Suprapubic skin (tissue), 4 donors: ENCODE measurements at regions not wholly inside any gene's neighbourhood (a gene's known extent, or its start where the extent isn't known, plus 50 kb on each side); places are given as distances from the start of the nearest gene placed in this dataset.

ENCODE experiments used
- DNase-seq, 2 donors: peaks; one replicate each; pipeline ENCODE4 v3.0.0-alpha.2; 2019; ENCODE audit warnings: low spot score in 2 of 2
- H3K27ac ChIP-seq: fragments of 200-600 bp; sonication (generic); one replicate; pipeline ENCODE4 v1.5.1; 2019
- H3K27me3 ChIP-seq: fragments of 200-600 bp; sonication (generic); one replicate; pipeline ENCODE4 v1.5.1; 2019
- H3K36me3 ChIP-seq: fragments of 200-600 bp; sonication (generic); one replicate; pipeline ENCODE4 v1.5.1; 2019
- H3K4me1 ChIP-seq: fragments of 200-600 bp; sonication (generic); one replicate; pipeline ENCODE4 v1.5.1; 2019
- H3K4me3 ChIP-seq: fragments of 200-600 bp; sonication (generic); one replicate; pipeline ENCODE4 v1.5.1; 2019; ENCODE audit warnings: mild to moderate bottlenecking
- H3K9me3 ChIP-seq: fragments of 200-600 bp; sonication (generic); one replicate; pipeline ENCODE4 v1.5.1; 2019
- EP300 ChIP-seq: sonication (generic); formaldehyde crosslinking; IDR thresholded peaks from one replicate; pipeline ENCODE4 v1.6.1; 2017; ENCODE audit warnings: antibody characterized with exemption
- POLR2A ChIP-seq, 2 donors: fragments of 450-650 bp; IDR thresholded peaks; one replicate each; pipeline ENCODE4 v1.6.1; 2017; ENCODE audit warnings: antibody characterized with exemption in 2 of 2, mild to moderate bottlenecking in 2 of 2, moderate library complexity in 2 of 2
- POLR2AphosphoS5 ChIP-seq, 3 donors: sonication (generic); formaldehyde crosslinking; IDR thresholded peaks; one replicate each; pipeline ENCODE4 v1.6.1; 2017; ENCODE audit warnings: antibody characterized with exemption in 3 of 3
- WGBS: methylation state at CpG from one replicate; pipeline ENCODE4 v1.1.5; 2018; 5-methylcytosine and 5-hydroxymethylcytosine counted together
- TF ChIP-seq, protein P1 (sequence below), 2 donors: fragments of 200-600 bp in 1 of 2; fragments of 450-650 bp in 1 of 2; sonication (generic) in 1 of 2; IDR thresholded peaks; one replicate each; pipeline ENCODE4 v1.5.1; 2016 to 2019; ENCODE audit warnings: antibody characterized with exemption in 2 of 2, mild to moderate bottlenecking in 1 of 2, moderate library complexity in 1 of 2

DNA sequence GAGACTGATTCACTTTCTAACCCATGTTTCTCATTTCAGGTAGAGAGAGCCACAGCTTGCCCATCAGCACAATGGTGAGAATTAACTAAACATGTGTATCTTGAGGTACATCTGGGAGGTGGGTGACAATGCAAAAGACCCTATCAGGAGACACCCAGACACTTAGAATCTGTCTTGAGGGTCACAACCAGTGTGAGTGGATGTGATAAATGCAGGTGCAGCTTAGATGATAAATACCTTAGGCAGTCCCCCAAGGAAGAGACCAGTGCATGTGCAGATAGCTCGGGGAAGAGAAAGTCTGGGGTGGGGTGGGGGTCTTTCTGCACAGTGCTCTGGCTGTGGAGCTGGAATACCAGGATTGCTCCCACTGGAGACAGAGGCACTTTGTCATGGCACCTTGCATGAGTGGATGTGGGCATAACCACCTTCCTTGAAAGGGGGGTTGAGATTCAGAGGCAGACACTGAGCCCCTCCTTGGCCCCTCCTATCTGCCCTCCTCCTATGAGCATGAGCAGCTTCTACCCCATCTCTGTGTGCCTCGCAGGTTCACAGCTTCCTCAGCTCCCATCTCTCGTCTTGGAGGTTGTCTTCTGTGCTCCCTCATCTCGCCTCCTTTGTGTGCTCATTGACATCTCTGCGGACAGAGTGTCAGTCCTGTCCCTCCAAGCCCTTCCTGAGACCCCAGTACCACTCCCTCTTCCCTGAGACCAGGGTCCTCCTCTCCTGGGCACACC is 349.8 kb downstream of the TCERG1L start:
- peaks cover 11% of the 10 kb centered on the region for H3K27me3 ChIP-seq
- TF ChIP-seq, protein P1, sequence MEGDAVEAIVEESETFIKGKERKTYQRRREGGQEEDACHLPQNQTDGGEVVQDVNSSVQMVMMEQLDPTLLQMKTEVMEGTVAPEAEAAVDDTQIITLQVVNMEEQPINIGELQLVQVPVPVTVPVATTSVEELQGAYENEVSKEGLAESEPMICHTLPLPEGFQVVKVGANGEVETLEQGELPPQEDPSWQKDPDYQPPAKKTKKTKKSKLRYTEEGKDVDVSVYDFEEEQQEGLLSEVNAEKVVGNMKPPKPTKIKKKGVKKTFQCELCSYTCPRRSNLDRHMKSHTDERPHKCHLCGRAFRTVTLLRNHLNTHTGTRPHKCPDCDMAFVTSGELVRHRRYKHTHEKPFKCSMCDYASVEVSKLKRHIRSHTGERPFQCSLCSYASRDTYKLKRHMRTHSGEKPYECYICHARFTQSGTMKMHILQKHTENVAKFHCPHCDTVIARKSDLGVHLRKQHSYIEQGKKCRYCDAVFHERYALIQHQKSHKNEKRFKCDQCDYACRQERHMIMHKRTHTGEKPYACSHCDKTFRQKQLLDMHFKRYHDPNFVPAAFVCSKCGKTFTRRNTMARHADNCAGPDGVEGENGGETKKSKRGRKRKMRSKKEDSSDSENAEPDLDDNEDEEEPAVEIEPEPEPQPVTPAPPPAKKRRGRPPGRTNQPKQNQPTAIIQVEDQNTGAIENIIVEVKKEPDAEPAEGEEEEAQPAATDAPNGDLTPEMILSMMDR (IDR thresholded peaks at IDR 0.05) = no peak
- 73% methylated on average over 5 of the region's 5 CpGs for WGBS
- no peak for DNase-seq
- no peak overlapping the region for H3K4me3 ChIP-seq
- H3K36me3 ChIP-seq = no peaks in the 10 kb centered on the region
- H3K4me1 ChIP-seq = no peaks in the 10 kb centered on the region
- H3K9me3 ChIP-seq = no peaks in the 10 kb centered on the region
- no peak overlapping the region for H3K27ac ChIP-seq

DNA sequence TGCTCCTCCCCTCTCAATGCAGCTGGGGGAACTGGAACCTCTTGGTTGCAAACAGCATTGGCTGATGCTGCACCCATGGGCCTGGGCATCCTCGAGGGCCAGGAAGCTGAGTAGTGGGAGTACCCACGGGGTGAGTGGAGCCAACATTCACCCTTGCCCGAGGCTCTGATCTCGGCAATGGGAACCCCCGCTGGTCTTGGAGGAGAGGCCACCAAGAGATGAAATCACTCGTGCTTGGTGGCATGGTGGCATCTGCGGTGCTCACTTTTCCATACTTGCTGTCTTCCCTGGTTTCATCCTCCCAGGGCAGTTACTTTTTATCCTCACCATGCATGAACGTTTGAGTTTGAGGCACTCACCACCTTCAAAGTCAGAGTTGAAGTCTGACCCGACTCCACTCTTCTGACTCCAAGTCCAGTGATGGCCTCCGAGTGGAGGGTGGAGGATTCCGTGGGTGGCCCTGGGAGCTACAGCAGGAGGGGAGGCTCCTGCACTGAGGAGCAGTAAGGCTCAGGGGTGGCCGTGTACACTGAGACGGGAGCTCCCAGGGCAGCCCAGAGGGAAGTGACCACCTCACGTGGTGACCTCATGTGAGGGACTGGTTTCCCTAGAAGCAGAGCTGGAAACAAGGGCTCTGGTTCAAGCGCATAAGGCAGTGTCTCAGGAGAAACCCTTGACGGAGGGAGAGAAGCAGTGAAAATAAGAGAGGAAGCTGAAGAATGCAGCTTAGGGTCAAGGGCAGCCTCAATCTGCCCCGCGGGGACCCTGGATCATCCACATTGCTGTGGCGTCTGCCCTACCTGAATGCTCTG is 349.1 kb downstream of the TCERG1L start:
- Histone ChIP-seq H3K36me3 (no peaks in the 10 kb centered on the region), H3K9me3 (no peaks in the 10 kb centered on the region), H3K27me3 (peaks cover 8% of the 10 kb centered on the region), H3K27ac (no peak overlapping the region), H3K4me1 (no peaks in the 10 kb centered on the region), H3K4me3 (no peak overlapping the region)
- whole genome bisulfite sequencing = 79% methylated on average over 12 of the region's 19 CpGs
- no peak for DNase-seq
- TF ChIP-seq POLR2A (IDR thresholded peaks at IDR 0.05) (no peak), POLR2AphosphoS5 (IDR thresholded peaks at IDR 0.05) (no peak), EP300 (no peak)
- TF ChIP-seq, protein P1 (IDR thresholded peaks at IDR 0.05) = no peak

DNA sequence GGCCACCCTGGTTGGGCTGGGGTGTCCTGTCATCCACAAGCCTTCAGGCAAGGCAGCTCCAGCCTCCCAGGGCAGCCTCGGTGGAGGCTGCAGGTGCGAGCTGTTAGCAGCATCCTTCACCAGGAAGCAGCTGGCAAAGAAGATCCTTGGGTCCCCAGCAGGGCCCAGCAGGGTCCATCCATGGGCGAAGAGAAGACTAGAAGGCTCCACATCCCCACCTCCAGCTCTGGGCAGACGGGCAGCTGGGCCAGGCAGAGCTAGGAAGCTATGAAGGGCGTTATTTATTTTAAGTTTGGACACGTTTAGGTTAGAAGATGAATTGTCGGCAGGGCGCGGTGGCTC is 348.5 kb downstream of the TCERG1L start:
- 92% methylated on average over 7 of the region's 9 CpGs for WGBS
- no peak for DNase-seq
- H3K9me3 ChIP-seq = no peaks in the 10 kb centered on the region

GRCh38 chr10:130963786-130964522 is 347.6 kb downstream of the TCERG1L start:
- Histone ChIP-seq H3K27ac (no peak overlapping the region), H3K4me1 (no peaks in the 10 kb centered on the region), H3K4me3 (no peak overlapping the region), H3K9me3 (no peaks in the 10 kb centered on the region), H3K27me3 (peaks cover 8% of the 10 kb centered on the region), H3K36me3 (no peaks in the 10 kb centered on the region)
- TF ChIP-seq POLR2A (IDR thresholded peaks at IDR 0.05) (no peak), POLR2AphosphoS5 (IDR thresholded peaks at IDR 0.05) (no peak), EP300 (no peak)
- TF ChIP-seq, protein P1 (IDR thresholded peaks at IDR 0.05) = no peak
- WGBS = 86% methylated on average over 16 of the region's 16 CpGs
- DNase-seq = no peak

More for the DNA sequence above, 348.5 kb downstream of the TCERG1L start:
- Histone ChIP-seq H3K36me3 (no peaks in the 10 kb centered on the region), H3K27ac (no peak overlapping the region), H3K4me3 (no peak overlapping the region), H3K4me1 (no peaks in the 10 kb centered on the region), H3K27me3 (peaks cover 8% of the 10 kb centered on the region)
- TF ChIP-seq POLR2A (IDR thresholded peaks at IDR 0.05) (no peak), POLR2AphosphoS5 (IDR thresholded peaks at IDR 0.05) (no peak), EP300 (no peak)
- TF ChIP-seq, protein P1 (IDR thresholded peaks at IDR 0.05) = no peak

- no peak overlapping the region for H3K27ac ChIP-seq
- TF ChIP-seq EP300 = no peak
- no peak for TF ChIP-seq POLR2A (IDR thresholded peaks at IDR 0.05)
- TF ChIP-seq, protein P1 (IDR thresholded peaks at IDR 0.05) = no peak
- H3K4me3 ChIP-seq = no peak overlapping the region
- 89% methylated on average over 9 of the region's 9 CpGs for WGBS
- H3K27me3 ChIP-seq = peaks cover 5% of the 10 kb centered on the region
- no peaks in the 10 kb centered on the region for H3K9me3 ChIP-seq
- DNase-seq = no peak
- no peaks in the 10 kb centered on the region for H3K36me3 ChIP-seq
- peaks cover 7% of the 10 kb centered on the region for H3K4me1 ChIP-seq
Measured at GRCh38 chr10:130964771-130965170, 346.8 kb downstream of the TCERG1L start.
